HG03097 (cell line): ENCODE measurements at regions not wholly inside any gene's neighbourhood (a gene's known extent, or its start where the extent isn't known, plus 50 kb on each side); places are given as distances from the start of the nearest gene placed in this dataset.

ENCODE experiments used
- ATAC-seq: cut with Tn5 transposase; IDR thresholded peaks from one replicate; pipeline ENCODE4 v1.9.1; 2021; ENCODE audit not compliant: unreplicated experiment, low FRiP score

DNA sequence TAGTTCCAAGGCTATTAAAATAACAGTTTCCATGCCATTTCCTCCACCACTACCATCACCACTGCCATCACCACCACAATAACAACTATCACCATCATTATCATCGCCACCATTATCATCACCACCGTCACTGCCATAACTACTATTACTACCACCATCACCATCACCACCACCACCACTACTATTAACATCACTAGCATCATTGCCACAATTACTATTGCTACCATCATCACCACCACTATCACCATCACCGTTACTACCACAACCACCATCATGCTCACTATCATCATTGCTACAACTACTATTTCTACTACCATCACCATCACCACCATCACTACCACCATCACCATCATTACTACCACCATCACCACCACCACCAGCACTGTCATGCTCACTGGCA, 185.9 kb upstream of the MAF start:
- ATAC-seq: no peak

DNA sequence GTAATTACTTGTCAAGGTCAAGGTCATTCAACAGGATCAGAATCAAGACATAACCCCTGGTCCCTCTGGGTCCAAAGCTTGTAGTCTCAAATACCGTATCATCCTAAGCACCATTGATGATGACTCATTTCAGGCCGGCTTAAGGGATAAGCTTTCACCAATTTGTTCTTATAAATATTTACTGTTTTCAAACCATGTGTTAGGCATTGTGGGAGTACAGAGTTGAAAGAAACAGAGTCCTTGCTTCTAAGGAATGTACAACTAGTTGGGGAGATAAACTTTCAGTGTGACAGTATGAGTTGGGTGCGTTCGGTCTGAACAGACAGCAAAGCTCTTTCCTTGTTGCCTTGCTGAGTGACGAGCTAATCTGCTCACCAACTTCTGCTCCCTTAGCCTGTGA, 183.5 kb upstream of the MAF start:
- ATAC-seq: no peak

DNA sequence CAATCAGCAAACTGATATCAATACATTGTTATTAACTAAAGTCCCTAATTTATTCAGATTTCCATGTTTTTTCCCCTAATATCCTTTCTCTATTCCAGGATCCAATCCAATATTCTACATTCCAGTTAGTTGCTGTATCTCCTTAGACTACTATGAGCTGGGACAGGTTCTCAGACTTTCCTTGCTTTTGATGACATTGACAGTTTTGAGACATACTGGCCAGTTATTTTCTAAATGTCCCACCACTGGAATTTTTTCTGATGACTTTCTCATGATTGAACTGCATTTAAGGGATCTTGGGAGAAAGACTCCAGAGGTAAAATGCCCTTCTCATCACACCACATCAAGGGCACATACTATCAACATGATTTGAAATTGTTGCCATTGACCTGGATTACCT, 177.1 kb upstream of the MAF start:
- no peak for ATAC-seq

DNA sequence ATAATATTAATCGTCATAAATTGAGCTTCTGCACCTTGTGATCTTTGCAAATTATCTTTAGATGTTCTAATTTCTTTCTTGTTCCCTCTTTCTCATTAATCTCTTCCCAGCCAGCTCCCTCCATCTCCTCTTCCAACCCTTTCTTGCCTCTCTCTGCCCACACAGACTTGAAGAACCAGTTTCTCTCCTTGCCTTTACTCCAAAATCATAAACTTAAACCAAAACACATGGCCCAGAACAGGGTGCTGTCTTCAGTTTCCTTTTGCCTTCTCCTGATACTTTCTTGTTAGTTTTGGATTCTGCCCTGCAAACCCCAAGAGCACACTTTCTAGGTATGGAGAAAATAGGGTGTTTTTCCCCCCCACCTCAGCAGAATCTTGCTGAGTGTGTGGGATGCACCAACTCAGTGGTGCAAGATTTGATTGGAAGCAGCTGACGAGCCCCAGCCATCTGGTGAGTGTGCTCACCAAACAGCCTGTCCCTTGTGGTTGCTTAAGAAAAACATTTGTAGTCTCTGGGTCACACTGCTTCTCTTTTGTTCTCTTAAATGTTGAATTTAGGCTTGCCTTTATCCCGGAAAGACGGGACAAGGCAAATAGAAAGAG, 175.8 kb upstream of the MAF start:
- no peak for ATAC-seq

DNA sequence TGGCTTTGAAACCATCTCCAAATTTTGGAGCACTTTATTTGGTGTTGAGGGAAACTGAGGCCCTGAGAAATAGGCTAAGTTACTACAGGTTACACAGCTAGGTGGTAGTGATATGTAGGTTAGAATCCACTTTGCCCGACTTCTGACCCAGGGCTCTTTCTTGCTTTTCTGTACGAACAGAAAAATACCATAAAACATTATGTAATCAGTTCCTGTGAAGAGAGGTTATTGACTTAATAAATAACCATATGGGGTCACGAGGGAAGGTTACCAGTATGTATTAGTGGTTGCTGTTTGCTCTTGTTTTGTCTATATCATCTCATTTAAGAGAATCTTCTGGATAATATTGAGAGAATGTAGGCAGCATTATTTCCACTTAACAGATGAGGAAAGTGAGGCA, 172.2 kb upstream of the MAF start:
- ATAC-seq: no peak

DNA sequence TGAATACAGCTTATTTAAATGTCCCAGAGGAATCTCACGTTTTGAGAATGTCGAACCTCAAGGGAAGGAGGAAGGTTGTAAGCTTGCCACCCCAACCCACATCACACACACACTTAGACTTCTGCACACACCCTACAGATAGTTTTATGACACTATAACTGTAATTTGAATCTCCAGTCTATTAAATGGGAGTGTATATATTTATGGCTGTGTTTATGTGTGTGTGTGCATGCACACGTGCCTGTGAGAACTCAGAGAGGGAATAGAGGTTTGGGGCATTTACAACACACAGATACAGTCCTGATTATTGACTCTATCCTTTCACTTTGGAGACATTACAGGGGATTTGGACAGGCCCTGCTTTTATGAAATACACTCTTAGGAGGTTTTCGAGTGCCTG, 171.5 kb upstream of the MAF start:
- ATAC-seq: no peak

DNA sequence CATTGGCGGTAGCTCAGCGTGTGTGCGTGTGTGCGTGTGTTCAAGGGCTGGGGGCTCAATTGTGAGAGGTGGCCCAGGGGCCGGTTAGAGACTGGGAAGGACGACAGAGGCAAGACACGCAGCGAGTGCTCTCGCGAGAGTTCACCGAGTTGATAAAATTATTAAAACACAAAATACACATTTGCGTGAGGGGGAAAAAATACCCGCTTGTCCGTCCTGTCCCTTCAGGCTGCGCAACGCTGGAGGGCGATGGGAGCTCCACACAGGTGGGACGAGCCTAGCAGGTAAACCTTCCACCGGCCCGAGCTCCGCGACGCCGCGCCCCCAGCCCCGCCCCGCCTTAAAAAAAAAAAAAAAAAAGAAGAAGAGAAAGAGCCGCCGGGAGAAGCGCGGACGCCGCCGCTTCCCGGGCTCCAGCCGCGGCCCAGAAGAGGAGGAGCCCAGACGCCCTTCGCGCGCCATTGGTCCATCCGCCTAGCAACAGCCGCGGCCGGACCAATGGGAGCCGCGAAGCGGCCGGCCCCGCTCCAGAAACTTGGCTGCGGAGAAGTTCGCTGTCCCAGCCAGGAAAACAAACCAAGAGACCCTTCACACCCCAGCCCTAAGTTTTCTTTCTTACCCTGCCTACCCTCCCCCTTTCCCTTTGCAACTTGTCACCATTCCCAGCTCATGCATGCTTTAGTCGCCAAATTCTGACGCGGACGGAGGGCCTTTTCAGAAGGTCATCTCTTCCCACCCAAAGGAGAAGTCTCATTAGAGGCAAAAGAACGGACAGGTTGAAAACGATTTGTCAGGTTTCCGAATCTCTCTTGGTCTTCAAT, 169.9 kb upstream of the MAF start:
- peak; percentile 97 for ATAC-seq

DNA sequence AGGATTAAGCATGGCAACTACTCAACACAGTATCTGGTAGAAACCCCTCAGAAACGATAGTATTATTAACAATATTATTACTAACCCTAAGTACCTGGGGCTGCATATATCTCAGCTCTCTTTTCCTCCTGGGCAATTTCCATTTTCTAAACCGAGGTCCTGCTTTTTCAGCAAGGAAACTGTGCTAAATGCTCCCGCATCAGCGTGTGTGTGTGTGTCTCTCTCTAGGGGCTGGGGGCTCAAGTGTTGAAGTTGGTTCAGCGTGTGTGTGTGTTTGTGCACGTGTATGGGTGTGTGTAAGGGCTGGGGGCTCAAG, 169.3 kb upstream of the MAF start:
- ATAC-seq: no peak

DNA sequence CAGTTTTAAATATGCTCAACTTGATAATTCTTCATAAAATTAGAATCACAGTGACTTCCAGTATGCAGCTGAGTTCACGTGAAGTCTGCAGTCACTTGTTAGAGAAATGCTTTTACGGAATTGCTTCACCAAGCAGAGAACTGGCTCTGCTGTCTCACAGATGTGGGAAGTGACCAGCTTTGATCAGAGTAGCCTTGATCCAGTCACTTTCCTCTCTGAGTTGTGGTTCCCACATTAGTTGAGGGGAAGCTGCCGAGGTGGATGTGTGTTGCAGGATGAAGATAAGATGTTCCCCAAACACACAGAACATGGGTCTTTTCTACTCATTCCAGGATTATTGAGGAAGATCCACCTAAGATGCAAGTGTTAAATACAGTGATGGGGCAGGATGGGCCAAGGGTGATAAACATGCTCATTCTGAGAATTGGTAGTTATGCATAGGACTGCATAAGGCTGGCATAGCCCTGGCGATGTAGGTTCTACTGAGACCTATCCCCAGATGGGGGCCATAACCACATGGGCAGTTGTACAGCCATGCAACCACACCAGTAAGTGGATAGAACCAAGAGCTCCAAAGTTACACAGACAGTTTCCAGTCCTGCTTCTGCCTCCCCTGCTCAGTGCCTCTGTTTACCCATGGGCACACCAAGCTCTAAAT, 168.9 kb upstream of the MAF start:
- no peak for ATAC-seq

DNA sequence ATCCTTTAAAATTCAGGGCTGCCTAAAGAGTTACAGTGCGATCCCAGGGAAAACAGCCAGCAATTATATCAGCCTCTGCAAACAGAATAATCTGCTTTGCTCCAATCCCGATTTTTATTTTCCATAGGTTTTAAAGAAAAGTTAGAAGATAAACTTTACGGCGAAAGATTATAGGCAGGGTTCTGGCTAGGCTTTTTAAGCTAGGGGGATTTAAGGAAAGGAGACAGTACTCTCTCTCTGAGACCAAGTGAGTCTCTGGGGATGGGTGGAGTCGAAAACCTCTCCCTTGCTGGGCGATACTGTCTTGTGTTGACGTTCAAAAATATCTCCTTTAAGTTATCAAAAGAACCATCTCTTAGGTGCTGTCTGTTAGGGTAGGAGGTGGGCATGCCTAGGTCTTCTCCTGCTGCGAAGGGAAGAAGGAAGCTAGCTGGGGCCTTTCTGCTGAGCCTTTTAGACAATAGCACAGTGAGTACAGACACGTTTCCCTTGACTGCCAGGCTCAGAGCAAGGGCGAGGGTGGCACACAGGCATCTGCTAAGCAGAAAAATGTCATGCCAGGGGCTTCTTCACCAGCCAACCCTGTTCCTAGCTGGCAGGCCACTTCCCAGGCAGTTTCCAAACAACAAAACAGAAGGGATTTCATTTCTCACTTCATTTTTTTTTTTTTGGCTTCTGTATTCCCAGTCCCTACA, 167.9 kb upstream of the MAF start:
- no peak for ATAC-seq

DNA sequence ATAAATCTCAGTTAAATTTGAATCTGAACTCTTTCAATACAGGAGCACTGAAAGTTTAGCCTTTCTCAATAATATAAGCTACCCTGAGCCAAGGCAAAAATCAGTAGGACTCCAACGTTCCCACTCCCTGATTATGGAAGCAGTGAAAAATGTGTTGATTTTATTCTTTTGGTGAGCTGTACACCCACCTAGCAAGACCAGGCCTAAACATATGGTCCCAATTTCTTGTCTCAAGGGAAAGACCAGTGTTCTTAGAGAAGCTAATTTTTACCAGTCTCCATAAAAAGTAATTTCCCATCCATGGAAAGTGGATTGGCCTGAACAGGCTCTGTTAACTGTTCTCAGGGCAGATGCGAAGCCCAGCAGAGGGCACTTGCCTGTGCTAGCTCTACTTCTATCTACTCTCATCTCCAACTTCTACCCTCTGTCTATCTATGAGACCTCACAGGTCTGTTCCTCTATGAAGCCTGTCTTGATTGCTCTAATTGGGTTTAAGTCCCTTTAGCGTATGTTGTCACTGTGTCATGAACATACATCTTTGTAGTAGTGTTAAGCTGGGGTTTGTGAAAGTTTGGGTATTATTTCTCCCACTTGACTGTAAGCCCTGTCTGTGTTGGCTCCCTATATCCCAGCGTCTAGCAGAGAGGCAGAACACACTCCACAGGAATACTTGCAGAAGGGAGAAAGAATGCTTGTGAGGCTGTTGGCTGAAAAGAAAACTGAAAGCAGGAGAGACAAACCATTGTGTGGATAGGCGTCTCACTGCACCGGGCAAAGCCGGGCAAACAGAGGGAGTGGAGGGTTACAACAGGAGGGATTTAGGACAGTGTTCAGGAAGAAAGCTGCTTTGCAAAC, 167.1 kb upstream of the MAF start:
- ATAC-seq: no peak

DNA sequence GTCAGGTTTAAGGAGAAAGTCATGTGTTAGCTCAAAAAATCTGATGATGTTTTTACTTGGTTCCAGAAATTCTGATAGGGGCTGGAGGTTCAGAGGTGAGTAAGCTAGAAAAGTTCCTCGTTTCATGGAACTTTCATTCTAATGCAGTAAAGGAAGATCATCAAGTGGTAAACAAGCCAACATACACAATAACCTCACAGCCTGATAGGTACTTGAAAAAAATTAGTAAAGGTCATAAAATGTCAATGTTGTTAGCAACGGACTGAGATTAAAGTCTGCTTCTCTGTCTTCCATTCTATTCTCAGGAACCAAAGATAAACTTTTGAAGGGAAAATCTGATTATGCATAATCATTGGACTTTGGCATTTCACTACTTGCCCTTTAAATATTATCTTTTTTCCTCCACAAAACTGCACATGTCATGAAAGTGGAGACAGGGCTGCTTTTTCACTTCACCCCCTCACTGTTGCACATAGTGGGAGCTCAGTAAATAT, 165.4 kb upstream of the MAF start:
- ATAC-seq: no peak

DNA sequence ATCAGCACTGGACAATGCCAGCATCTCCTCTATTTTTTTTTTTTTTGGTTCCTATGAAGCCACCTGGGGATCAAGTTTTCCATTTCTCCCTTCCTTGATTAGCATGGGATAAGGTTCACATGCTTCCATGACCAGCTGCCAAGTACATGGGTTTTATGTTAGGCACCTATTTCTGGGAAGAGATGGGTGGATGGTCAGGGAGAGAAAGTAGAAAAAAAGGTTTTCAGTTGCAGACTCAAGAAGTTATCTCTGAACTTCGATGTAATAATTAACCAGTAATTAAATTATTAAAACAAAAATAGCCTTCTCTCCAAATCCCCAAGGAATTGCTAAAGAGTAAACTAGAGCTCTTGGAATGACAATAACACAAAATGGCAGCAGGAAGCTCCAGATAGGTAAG, 164.9 kb upstream of the MAF start:
- ATAC-seq: no peak

DNA sequence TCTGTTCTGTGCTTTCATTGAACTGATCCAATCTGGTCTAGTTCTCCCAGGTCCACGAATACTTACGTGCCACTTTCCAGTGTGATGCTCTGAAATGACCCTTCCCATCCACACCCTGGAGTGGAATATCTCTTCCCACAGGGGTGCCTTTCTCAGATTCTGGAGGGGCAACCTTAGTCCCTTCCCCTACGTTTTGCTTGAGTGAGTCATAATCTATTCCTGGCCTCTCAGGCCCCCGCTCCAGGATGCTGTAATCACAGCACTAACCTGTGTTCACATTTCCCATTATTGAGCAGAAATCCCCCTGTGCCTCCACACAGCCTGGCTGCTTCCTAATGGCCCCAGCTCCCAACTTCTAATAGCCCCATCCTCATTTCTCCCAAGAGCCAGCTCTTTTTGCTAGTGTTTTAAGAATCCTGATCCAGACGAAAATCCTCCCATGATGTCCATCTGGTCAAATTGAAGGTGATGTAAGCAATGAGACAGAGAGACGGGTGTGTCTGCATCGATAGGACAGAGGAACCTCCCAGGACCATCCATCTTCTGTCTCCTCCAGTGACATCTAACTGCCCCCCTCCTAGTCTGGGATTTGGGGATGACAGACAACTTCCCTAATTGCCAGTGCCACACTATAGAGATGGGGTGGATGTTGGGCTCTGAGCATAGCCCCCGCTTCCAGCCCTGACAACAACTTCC, 164.0 kb upstream of the MAF start:
- no peak for ATAC-seq

DNA sequence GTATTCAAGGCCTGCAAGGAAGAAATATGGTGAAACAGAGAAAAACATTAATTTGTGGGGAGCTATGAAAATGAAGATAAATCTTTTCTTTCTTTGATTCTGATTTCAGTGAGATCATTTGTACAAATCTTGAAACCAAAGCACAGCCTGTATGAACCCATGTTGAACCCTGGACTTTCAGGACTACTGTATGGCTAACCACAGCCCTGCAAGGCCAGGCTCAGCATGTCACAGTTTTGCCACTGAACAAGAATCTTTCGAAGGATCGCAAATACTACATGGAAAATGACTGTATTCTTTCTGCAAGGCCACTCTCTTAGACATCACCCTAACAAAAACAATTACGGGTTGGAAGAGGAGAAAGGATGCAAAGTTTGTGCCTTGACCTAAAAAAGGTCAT, 161.7 kb upstream of the MAF start:
- ATAC-seq: no peak

DNA sequence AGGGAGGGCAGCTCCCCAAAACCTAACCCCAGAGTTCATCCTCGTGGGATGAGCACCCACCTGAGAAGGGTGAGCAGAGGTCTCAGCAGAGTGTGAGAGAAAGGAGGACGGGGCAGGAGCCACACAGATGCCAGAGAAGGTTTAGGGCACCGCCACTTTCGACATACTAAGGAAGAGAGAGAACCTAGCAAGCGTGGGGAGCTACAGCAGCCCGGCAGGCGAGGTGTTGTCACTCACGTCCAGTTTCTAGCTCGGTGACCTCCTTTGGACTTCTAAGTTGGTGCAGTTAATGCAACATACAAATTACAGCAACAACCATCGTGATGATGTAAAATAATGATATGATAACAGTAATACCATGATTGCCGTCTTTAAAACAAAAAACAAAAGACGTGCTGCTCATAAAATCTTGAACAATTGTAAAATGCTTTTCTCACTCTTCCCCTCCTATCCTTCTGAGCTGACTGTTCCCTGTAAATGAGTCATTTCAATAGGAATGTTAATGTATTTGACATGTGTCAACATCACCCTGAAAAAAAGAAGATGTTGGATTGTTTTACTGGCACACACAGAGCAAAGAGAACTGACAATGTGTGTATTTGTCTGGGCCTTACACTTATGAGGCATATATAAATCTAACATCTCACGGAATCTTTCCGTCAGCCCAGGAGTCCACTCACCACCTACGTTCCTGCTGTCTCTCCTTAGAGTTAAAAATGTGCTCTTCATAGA, 158.2 kb upstream of the MAF start:
- no peak for ATAC-seq

DNA sequence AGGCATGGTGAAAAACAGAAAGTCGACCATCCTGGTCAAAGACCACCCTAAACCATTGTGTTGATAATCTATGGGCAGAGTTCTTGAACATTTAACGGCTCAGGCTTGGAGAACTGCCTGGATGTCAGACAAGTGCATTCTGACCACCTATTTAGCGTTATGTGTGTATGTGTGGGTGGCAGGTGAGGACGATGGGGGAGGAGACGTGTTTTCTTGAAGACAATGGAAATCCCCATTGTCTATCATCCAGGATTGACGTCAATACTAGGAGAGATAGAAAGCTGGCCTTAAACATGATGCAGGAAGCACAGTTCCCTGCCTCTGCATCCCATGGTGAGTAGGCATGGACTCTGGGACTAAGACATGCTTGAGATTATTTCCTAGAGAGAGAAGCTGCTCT, 157.4 kb upstream of the MAF start:
- ATAC-seq: no peak

DNA sequence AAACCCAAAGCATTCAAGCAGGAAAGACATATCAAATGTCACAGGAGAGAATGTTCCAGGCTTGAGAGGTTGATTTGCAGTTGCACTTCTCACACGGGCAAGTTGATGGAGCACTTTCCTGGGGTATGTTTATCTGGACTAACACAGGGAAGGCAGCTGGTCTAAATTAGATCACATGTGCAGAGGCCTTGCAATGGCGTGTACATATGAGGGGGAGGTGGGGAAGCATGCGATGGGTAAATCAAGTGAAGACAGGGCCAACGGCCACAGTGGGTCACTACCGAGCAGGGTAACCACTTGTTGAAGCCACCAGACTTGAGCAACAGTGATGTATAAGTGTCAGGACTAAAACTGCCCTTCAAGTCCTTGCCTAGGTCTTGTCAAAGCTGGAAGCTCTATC, 156.6 kb upstream of the MAF start:
- ATAC-seq: no peak

DNA sequence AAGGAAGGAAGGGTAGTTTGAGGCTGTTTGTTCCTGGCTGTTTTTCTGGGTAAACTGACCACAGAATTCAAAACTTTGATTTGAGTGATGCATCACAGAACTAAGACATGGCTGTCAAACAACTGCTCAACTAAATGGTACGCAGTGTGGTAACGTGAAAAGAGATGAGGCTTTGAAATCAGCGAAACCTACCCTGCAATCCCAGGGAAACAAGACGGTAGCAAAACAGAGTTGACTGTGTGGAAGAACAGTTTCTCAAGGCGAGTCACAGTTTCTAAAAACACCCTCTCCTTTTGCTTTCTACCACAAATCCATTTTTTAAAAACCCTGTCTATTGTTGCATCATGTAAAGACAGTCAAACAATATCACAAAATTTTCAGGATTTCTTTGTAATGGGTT, 156.0 kb upstream of the MAF start:
- no peak for ATAC-seq
